NK-92 treated with Interleukin-12 subunit alpha and Interleukin-12 subunit beta, amount 100 ng/mL, for 24 hours (cell line): ENCODE measurements at regions not wholly inside any gene's neighbourhood (a gene's known extent, or its start where the extent isn't known, plus 50 kb on each side); places are given as distances from the start of the nearest gene placed in this dataset.

ENCODE experiments used
- DNase-seq: peaks from one replicate; lab custom pipeline; 2025; lab: John Stamatoyannopoulos, UW

GRCh38 chr10:88168171-88169036, 305.0 kb downstream of the PTEN start:
- no peak for DNase-seq

- DNase-seq, result no peak
Measured at GRCh38 chr10:88169037-88169319, 305.6 kb downstream of the PTEN start.

GRCh38 chr10:88170628-88171027, 307.2 kb downstream of the PTEN start:
- no peak for DNase-seq

DNA sequence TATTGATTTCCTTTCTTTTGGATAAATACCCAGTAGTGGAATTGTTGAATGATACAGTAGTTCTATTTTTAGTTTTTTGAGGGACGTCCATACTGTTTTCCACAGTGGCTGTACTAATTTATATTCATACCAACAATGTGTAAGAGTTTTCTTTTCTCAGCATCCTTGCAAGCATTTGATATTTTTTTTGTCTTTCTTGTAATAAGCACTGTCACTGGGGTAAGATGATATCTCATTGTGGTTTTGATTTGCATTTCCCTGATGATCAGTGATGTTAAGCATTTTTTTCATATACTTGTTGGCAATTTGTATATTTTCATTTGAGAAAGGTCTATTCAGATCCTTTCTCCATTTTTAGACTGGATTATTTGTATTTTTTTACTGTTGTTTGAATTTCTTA, 308.7 kb downstream of the PTEN start:
- no peak for DNase-seq

- DNase-seq, result no peak
Measured at GRCh38 chr10:88174391-88174790, 311.0 kb downstream of the PTEN start.

DNA sequence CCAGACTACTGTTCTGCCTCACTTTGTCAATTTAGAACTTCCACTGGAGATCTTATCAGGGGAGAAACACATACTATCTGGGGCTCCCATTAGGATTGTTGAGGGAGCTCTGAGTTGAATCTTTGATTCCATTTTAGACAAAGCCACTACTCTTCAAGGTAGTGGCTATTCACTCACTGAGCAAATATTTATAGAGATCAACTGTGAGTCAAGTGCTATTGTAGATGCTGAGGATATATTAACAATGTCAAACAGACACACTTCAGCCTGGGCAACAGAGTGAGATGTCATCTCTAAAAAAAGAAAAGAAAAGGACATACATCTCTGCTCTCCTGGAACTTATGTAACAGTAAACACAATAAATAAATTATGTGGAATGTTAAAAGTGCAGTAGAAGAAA, 315.3 kb downstream of the PTEN start:
- DNase-seq, result no peak

- DNase-seq, result no peak
Measured at GRCh38 chr10:88179831-88180230, 316.4 kb downstream of the PTEN start.

GRCh38 chr10:88181902-88182600, 318.6 kb downstream of the PTEN start:
- DNase-seq, result no peak

DNA sequence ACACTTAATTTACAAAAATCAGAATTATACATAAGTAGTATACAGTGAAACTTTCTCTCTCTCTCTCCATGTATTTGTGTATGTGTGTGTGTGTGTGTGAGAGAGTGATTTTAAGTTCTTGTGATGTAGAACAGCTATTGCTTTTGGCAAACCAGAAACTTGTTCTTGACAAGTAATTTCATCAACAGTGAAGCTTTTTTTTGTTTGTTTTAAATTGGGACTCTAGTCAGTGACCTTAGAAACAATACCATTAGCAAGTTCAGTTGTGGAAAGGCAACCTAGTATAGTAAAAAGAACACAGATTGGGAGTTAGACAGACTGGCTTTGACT, 319.1 kb downstream of the PTEN start:
- DNase-seq, result no peak

DNA sequence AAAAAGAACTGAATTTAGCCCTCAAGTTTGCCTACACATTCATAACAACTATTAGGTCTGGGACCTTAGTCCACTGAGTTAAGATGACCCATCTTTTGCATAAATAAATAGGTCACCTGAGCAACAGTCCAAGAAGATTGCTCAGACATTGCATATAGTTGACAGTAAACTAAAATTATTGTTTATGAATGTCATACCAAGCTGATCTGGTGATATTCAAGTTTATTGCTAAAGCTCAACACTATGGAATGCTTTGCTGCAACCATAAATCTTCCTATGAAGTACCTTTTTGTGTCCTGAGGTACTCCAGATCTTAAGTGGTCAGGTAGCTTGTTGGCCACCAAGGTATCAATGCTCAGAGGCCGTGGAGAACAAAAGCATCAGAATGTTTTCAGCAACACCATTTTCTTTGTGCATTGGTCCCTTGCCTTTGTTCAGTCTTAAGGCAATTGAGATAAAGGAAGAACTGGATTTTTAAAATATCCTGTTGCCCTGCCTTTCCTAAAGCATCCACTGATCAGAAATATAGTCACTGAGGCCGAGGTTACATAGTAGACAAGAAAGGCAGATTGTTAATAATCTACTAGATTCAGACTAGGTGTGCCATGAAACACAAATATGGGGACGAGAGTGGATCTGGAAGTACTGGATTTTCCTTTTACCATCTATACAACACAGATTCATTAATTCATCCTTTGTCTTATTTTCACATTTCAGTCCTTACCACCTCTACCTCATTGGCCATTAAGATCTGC, 321.3 kb downstream of the PTEN start:
- DNase-seq, result no peak

GRCh38 chr10:88185830-88186229, 322.4 kb downstream of the PTEN start:
- no peak for DNase-seq

DNA sequence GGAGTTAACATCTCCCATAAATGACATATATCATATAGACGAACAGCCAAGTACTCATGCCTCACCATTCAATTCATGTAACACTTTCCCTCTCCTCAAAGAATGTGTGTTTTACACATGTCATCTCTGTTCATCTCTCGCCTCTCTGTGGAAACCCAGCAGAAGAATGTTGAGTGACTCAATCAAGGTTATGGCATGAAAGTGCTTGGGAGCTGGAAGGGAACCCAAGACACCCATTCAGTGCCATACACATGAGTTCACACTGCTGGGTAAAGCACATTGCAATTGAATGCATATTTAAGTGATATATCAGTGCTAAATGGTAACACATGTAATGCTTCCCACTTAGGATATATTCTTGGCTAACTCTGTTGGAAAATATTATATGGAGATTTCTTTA, 322.9 kb downstream of the PTEN start:
- DNase-seq, result no peak

DNA sequence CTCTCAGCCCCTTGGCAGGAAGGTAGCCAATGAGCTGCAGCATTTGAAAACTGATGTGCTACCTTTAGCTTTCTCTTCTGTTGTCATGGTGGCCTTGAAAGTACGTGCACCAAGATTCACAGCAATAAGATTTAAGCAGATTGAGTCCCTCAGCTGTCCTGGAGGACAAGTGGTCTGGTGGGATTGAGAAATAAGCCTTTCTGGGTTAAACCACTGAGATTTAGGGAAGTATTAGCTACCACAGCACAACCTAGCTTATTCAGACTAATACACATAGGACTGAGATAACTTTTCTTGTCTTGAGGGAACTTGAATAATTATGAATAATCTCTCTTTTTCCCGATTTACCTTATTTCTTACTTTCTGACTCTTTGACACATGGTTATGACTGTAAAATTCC, 324.0 kb downstream of the PTEN start:
- no peak for DNase-seq

DNA sequence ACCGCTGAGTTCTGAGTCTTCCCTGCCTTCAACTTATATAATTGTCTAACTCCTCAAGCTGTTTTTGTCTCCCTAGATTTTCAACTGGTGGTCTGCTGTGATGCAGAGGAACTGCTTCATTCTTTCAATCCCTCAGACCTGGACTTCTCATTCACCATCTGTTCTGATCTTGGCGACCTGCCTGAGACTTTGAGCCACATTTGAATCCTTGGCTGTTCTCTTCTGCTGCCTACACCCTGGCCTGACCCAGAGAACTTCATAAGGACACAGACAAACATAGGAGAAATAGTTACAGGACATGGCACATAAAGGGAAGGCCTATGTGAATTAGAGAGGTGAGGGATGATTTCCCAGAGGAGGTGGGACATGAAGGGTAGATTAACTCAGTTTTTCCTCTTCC, 326.7 kb downstream of the PTEN start:
- DNase-seq, result no peak

GRCh38 chr10:88190540-88191235, 327.3 kb downstream of the PTEN start:
- no peak for DNase-seq

GRCh38 chr10:88193018-88193417, 329.6 kb downstream of the PTEN start:
- no peak for DNase-seq

DNA sequence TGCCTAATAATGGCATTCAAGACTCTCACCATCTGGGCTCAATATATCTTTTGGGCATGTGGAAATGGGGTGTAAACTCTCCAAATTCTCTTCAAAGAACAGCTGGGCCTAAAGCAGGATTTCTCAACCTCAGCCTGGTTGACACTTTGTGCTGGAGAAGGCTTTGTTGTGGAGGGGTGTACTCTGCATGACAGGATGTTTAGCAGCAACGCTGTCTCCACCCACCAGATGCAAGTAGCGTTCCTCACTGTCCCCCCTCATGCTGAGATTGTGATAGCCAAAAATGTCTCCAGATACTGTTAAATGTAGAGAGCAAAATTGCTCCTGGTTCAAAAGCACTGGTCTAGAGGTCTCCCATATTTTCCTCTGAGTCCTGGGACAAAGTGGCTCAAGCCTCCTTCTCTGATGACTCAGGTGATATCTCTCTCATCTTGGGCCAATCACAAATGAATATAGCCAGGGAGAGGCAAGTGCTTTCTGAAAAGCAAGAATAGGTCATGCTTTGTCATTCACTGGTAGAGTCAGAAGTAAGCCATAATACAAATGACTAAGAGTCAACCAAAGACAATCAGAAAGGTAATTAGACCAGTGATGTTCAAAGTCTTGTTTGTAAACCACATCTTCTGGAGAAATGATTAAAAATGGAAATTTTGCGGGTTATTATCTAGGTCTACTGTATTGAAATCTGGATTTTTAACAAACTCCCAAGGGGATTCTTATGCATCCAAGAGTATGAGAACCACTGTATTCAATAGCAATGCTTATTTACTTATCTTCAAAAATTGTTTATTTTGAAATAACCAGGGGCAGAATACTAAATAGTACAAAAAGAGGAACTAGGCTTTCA, 330.8 kb downstream of the PTEN start:
- no peak for DNase-seq

GRCh38 chr10:88194961-88195367, 331.5 kb downstream of the PTEN start:
- DNase-seq, result no peak

GRCh38 chr10:88195841-88196240, 332.4 kb downstream of the PTEN start:
- no peak for DNase-seq

DNA sequence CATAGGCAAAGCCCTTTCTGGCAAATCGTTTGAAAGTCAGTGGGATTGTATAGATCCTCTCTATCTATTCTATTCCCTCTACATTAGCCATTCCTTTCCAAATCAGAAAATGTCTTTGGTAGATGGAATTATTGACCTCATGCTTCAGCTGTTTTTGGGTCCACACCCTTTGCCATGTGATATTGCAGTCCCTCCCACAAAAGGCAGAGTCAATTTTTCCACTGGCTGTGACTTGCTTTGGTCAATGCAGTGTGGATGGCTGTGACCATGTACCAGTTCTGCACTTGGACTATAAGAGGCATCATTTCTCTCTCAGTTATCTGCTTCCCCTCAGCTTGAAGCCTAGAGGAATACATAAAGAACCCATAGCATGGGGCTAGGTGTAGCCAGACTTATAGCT, 332.9 kb downstream of the PTEN start:
- no peak for DNase-seq

- no peak for DNase-seq
Measured at GRCh38 chr10:88198023-88198422, 334.6 kb downstream of the PTEN start.
